Limb (tissue), 2 donors: ENCODE measurements at regions not wholly inside any gene's neighbourhood (a gene's known extent, or its start where the extent isn't known, plus 50 kb on each side); places are given as distances from the start of the nearest gene placed in this dataset.
"Not testable (repeated sequence)": the region's sequence is repeated elsewhere in the genome, so short reads cannot be mapped to it uniquely, and the experiment has no call there.

Experiments
- DNase-seq, 2 donors: peaks; one replicate each; pipeline ENCODE4 v3.0.0-alpha.2; 2016; ENCODE audit errors: extremely low spot score in 2 of 2

DNA sequence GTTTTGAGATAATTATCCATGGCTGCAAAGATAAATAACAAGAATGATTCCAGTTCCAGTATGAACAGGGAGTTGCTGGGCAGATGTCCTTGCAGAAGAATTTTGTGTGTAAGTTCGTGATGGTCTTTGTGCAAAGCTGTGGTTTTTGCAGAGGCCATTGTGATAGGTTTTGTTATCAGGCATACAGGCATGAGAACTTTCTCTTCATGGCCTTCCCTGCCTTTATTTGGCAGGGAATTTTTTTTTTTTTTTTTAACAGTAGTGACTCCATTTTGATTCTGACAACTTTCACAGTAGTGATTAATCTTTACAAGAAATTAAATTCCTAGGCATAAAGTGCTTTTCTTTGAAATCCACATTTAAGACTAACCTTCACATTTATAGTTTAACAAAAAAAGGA lies 1999.5 kb upstream of the CDH6 start:
- DNase-seq: no peak

- not testable (repeated sequence) for DNase-seq
Observed at GRCh38 chr5:29191269-29192048, 2002.0 kb upstream of the CDH6 start.

GRCh38 chr5:29190398-29190797 lies 2003.1 kb upstream of the CDH6 start:
- DNase-seq: not testable (repeated sequence)

DNA sequence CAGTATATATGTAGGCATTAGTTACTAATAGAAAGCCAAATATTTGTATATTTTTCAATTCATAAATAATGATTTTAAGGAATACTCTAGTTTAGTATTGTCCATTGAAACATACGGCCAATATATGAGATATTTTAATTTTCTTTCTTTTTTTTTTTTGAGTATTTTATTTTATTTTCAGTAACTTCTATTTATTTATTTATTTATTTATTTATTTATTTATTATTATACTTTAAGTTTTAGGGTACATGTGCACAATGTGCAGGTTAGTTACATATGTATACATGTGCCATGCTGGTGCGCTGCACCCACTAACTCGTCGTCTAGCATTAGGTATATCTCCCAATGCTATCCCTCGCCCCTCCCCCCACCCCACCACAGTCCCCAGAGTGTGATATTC lies 2007.1 kb upstream of the CDH6 start:
- not testable (repeated sequence) for DNase-seq

GRCh38 chr5:29185558-29185957 lies 2007.9 kb upstream of the CDH6 start:
- no peak for DNase-seq

- no peak for DNase-seq
Observed at GRCh38 chr5:29175774-29176173, 2017.7 kb upstream of the CDH6 start.

DNA sequence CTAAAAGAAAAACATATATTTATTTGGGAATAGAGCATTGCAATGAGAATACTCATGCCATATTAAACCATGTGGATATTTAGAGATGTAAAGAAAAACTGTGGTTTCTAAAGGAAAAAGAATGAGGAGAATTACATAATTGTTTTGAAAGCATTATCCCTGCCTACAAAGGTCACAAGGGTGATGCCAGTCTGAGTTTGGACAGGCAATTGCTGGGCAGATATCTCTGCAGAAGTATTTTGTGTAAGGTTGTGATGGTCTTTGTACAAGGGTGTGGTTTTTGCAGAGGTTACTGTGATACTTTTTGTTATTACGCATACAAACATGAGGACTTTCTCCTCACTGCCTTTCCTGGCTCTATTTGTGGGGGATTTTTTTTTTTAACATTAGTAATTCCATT lies 2022.9 kb upstream of the CDH6 start:
- no peak for DNase-seq

DNA sequence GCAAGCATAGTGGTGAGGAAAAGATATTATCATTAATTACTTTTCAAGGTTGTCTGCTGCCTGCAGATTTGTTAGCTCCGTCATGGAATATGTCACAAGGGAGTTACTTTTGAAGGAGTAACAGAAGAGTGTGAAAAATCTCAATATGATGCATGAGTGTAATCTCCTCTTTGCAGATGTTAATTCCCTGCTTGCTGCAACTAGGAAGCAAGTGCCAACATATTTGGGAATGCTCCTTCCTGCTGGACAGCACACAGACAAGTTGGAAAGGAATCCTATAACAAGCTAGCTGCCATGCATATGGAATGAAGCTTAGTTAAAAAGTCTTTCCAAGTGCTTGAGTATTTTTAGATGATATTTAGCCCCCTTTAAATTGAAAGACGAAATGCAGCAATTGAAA lies 2023.6 kb upstream of the CDH6 start:
- DNase-seq: peak in 1 of 2 donors; percentile 71

DNA sequence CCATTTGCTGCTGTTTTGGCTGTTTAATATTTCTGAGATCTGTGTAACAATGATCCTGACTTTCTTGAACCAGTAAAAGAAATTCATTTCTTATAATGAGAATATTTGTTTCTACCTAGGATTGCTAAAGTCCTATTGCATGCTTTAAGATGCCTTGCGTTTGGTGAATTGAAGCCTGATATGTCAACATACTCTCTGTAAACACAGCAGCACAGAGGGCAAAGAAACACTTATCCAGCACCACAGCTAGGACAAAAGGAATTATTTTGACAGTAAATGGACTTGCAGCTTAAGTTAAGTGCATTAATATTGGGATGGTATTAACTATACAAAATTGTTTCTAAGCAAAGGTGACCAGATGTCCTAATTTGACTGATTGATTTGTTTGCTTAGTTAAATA lies 2031.2 kb upstream of the CDH6 start:
- no peak for DNase-seq

DNA sequence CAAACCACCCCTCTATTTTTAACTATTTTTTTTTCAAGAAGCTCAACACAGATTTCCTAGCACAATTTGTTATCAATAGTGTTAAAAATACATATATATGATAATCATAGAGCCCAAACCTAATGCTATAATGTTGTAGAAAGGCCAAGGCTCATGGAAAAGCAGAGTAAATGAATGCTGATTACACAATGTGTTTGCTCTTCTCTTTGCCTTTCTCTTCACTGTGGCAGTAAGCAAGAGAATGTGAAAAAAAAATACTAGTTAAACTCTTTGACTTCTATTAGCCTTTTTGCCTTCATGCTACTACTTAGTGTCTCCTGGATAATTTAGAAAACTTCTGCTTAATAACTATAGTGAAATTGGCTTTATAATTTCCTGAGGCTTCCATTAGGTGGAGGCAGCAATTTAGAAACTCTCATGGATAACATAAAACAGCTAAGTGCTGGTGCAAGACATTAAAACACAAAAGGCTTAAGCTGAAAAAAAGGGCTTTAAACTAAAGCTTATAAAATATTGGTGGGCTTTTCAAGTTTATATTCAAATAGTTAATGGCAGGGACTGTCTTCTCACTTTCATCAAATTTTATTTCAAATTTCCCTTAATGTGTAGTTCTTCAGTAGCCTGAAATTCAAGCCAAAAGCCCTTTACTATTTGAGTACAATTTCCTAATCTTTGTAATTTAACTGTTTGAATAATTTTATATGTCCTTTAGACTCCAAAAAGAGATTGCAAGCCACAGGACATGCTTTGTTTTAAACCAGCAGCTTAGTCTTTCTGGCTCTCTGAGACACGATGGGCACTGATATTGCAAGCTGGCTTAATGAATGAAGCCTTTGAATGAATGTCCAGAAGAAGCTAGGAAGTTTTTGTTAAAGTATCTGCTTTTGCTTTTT lies 2031.8 kb upstream of the CDH6 start:
- DNase-seq: no peak

- no peak for DNase-seq
Observed at GRCh38 chr5:29157975-29158374, 2035.5 kb upstream of the CDH6 start.

DNA sequence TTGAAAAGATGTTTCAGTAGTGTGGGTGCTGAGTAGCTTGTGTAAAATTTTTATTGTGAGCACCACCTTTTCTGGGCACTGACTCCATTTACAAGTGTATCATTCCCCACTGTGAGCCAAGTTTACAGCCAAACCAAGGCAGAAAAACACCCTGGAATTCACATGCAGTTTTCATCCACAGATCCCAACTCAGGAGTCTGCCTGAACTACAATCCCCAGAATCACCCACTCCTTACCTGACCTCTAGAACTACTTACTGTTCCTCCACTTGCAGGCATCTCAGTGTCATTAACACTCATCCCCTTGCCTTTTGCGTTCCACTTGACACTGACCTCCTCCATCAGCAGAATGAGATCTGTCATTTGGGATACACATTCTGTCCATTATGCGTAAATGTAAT lies 2042.6 kb upstream of the CDH6 start:
- DNase-seq: no peak

DNA sequence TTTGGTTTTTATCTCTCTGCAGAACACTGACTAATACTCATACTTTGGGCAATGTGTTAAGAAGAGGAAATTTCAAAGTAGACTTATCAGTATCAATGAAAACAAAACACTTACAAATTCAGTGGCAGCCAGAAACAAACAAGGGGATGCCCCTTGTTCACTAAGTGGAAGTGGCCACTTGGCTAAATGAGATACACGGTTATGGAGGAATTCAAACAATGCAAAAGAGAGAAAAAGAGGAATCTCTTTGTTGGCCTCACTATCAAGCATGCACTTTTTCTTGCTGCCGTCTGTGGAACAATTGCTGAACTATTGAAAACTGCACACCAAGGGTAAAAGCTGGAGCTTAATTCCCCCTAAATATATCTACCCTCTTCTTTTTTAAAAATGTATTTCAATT lies 2044.9 kb upstream of the CDH6 start:
- no peak for DNase-seq

GRCh38 chr5:29148073-29148472 lies 2045.4 kb upstream of the CDH6 start:
- DNase-seq: no peak

DNA sequence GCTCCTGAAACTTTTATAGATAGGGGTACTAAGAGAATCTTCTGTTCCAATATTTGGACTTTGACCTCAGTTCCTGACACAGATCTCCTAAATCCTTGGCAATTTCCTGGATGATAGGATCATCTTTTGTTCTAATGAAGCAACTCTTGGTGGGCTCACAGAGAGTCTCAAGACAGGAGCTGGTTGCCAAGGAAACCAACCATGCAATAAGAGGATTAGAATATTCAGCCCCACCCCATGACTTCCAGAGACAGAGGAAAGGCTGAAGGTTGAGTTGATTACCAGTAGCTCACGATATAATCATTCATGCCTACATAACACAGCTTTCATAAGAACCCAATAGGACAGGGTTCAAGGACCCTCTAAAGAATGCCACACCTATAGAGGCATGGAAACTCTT lies 2050.2 kb upstream of the CDH6 start:
- no peak for DNase-seq

DNA sequence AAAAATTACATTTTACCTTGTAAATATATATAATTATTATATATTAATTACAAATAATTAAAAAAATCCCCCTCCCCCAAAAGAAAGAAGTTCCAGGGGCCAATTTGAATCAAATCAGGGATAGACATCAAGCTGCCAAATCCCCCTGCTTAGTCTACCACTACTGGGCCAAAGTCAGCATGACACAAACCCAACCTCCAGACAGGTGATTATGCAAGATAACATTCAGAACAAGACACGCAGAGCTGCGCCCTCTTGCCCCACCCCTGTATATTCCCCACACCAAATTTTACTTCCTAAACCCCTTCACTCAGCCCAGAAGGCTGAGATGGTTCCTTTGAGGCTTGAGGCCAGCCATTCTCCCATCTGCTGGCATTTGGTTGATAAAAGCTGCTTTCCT lies 2059.1 kb upstream of the CDH6 start:
- no peak for DNase-seq

- DNase-seq: no peak
Observed at GRCh38 chr5:29131285-29131684, 2062.2 kb upstream of the CDH6 start.

DNA sequence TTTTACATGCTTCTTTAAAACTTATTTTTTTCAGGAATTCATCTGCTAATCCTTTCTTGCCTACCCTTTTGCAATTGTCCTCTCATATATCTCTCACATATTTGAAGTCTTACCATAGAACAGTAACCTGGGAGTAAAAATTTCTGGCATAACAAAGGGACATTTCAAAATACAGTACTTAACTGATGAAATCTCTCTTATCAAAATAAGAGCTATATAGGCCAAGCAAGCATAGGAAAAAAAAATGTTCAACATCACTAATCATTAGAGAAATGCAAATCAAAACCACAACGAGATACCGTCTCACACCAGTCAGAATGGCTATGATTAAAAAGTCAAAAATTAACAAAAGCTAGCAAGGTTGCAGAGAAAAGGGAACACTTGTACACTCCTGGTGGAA lies 2062.7 kb upstream of the CDH6 start:
- no peak for DNase-seq

DNA sequence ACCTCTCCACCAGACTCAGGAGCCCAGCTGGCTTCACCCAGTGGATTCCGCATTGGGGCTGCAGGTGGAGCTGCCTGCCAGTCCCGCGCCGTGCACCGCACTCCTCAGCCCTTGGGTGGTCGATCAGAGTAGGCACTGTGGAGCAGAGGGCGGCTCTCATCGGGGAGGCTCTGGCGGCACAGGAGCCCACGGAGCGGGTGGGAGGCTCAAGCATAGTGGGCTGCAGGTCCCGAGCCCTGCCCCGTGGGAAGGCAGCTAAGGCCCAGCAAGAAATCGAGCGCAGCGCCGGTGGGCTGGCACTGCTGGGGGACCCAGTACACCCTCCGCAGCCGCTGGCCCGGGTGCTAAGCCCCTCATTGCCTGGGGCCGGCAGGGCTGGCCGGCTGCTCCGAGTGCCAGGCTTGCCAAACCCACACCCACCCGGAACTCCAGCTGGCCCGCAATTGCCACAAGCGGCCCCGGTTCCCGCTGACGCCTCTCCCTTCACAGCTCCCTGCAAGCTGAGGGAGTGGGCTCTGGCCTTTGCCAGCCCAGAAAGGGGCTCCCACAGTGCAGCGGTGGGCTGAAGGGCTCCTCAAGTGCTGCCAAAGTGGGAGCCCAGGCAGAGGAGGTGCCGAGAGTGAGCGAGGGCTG lies 2065.8 kb upstream of the CDH6 start:
- DNase-seq: not testable (repeated sequence)

GRCh38 chr5:29126462-29126861 lies 2067.0 kb upstream of the CDH6 start:
- DNase-seq: not testable (repeated sequence)

DNA sequence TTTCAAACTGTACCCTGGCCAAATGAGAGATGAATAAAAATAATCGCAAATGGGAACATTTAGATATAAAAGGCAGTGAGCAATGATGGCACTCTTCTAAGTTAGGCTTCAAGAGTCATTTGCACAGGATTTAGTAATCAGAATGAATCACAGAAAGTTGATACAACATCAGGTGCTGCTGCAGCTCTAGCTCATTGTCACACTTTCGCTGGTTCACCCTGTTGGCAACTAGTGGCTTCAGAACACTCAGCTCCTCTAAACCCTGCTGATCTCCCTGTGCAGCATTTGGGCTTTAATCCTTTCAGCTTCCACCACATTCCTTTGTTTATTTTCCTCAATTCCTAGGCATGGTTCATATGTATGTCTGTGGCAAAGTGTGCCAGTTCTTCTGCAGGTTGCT lies 2071.2 kb upstream of the CDH6 start:
- no peak for DNase-seq

- no peak for DNase-seq
Observed at GRCh38 chr5:29114331-29114768, 2076.0 kb upstream of the CDH9 start.
